ENCODE measurements at regions not wholly inside any gene's neighbourhood (a gene's known extent, or its start where the extent isn't known, plus 50 kb on each side); places are given as distances from the start of the nearest gene placed in this dataset. TPM values are rescaled to one million over a fixed set of nuclear protein-coding genes. Genes with fewer than 3 reads are reported as not detected.

GRCh38 chr18:75477900-75478299 is 50.4 kb upstream of the SMIM21 start (continued):
- TF ChIP-seq ZNF462 (CRISPR knock-in tag; IDR thresholded peaks at IDR 0.05) (no peak), ETS1 (IDR thresholded peaks at IDR 0.05) (no peak), EZH2phosphoT487 (IDR thresholded peaks at IDR 0.05; ENCODE audit: unreplicated experiment) (no peak), EZH2 (IDR thresholded peaks at IDR 0.05; ENCODE audit: low read depth, unreplicated experiment) (no peak), CTCF (conservative IDR thresholded peaks at IDR 0.05; ENCODE audit: low read depth in 2 of 2) (no peak), ZNF114 (CRISPR knock-in tag; IDR thresholded peaks at IDR 0.05) (no peak), ZNF331 (CRISPR knock-in tag; IDR thresholded peaks at IDR 0.05; ENCODE audit: low read depth) (no peak), JUNB (IDR thresholded peaks at IDR 0.05; ENCODE audit: unreplicated experiment) (no peak), STAT1 (IDR thresholded peaks at IDR 0.05; ENCODE audit: unreplicated experiment) (no peak)

Small RNA genes lying in the stretch of these regions (small RNA-seq; reads per million reads assigned to genes)
- gene AC021506.2 (ENCODE audit: low replicate concordance), result not detected

All from GM23338 (cell line).